ENCODE measurements at regions not wholly inside any gene's neighbourhood (a gene's known extent, or its start where the extent isn't known, plus 50 kb on each side); places are given as distances from the start of the nearest gene placed in this dataset.

- DNase-seq (ENCODE audit: low read depth), result no peak
These were observed 74.8 kb upstream of the FRMD6 start for GRCh38 chr14:51576879-51577278.

GRCh38 chr14:51578853-51579252, 72.9 kb upstream of the FRMD6 start:
- no peak overlapping the region for H3K4me3 ChIP-seq (ENCODE audit: low read depth, low read length)
- no peak for DNase-seq (ENCODE audit: low read depth)
- no peak for TF ChIP-seq CTCF (IDR thresholded peaks at IDR 0.05; ENCODE audit: control insufficient read depth, extremely low read depth, insufficient read depth)

More at GRCh38 chr14:51576879-51577278, 74.8 kb upstream of the FRMD6 start:
- no peak for TF ChIP-seq CTCF (IDR thresholded peaks at IDR 0.05; ENCODE audit: control insufficient read depth, extremely low read depth, insufficient read depth)
- H3K4me3 ChIP-seq (ENCODE audit: low read depth, low read length), result no peak overlapping the region

GRCh38 chr14:51581017-51581881, 70.5 kb upstream of the FRMD6 start:
- TF ChIP-seq CTCF (IDR thresholded peaks at IDR 0.05; ENCODE audit: control insufficient read depth, extremely low read depth, insufficient read depth), result no peak
- no peak for DNase-seq (ENCODE audit: low read depth)

GRCh38 chr14:51582437-51582836, 69.3 kb upstream of the FRMD6 start:
- no peak for TF ChIP-seq CTCF (IDR thresholded peaks at IDR 0.05; ENCODE audit: control insufficient read depth, extremely low read depth, insufficient read depth)
- no peak overlapping the region for H3K4me3 ChIP-seq (ENCODE audit: low read depth, low read length)
- DNase-seq (ENCODE audit: low read depth), result no peak

More at GRCh38 chr14:51581017-51581881, 70.5 kb upstream of the FRMD6 start:
- H3K4me3 ChIP-seq (ENCODE audit: low read depth, low read length), result no peak overlapping the region

- no peak for TF ChIP-seq CTCF (IDR thresholded peaks at IDR 0.05; ENCODE audit: control insufficient read depth, extremely low read depth, insufficient read depth)
- no peak overlapping the region for H3K4me3 ChIP-seq (ENCODE audit: low read depth, low read length)
- DNase-seq (ENCODE audit: low read depth), result no peak
These were observed 66.7 kb upstream of the FRMD6 start for GRCh38 chr14:51585055-51585454.

- no peak for TF ChIP-seq CTCF (IDR thresholded peaks at IDR 0.05; ENCODE audit: control insufficient read depth, extremely low read depth, insufficient read depth)
- H3K4me3 ChIP-seq (ENCODE audit: low read depth, low read length), result no peak overlapping the region
- DNase-seq (ENCODE audit: low read depth), result no peak
These were observed 58.9 kb upstream of the FRMD6 start for GRCh38 chr14:51592836-51593235.

GRCh38 chr14:51593397-51593796, 58.3 kb upstream of the FRMD6 start:
- no peak for DNase-seq (ENCODE audit: low read depth)
- no peak for TF ChIP-seq CTCF (IDR thresholded peaks at IDR 0.05; ENCODE audit: control insufficient read depth, extremely low read depth, insufficient read depth)
- no peak overlapping the region for H3K4me3 ChIP-seq (ENCODE audit: low read depth, low read length)
